Epithelial cell of esophagus (primary cell): ENCODE measurements at regions not wholly inside any gene's neighbourhood (a gene's known extent, or its start where the extent isn't known, plus 50 kb on each side); places are given as distances from the start of the nearest gene placed in this dataset.
A peak's percentile ranks its signal among the peaks of the same experiment; 100 is the strongest.

Source experiments
- DNase-seq: peaks from one replicate; pipeline ENCODE4 v3.0.0; 2010; ENCODE audit warnings: low read depth
- H3K4me3 ChIP-seq: 2 replicates; pipeline ENCODE4 v1.5.1; 2011; ENCODE audit warnings: mild to moderate bottlenecking, low read length, control low read depth
- TF ChIP-seq, protein P1 (sequence below): IDR thresholded peaks from 2 replicates; pipeline ENCODE4 v1.5.1; 2011; ENCODE audit warnings: low read depth, mild to moderate bottlenecking, low read length, control low read depth, inconsistent platforms; ENCODE audit not compliant: insufficient read depth; ENCODE audit errors: missing control alignments

- TF ChIP-seq, protein P1, sequence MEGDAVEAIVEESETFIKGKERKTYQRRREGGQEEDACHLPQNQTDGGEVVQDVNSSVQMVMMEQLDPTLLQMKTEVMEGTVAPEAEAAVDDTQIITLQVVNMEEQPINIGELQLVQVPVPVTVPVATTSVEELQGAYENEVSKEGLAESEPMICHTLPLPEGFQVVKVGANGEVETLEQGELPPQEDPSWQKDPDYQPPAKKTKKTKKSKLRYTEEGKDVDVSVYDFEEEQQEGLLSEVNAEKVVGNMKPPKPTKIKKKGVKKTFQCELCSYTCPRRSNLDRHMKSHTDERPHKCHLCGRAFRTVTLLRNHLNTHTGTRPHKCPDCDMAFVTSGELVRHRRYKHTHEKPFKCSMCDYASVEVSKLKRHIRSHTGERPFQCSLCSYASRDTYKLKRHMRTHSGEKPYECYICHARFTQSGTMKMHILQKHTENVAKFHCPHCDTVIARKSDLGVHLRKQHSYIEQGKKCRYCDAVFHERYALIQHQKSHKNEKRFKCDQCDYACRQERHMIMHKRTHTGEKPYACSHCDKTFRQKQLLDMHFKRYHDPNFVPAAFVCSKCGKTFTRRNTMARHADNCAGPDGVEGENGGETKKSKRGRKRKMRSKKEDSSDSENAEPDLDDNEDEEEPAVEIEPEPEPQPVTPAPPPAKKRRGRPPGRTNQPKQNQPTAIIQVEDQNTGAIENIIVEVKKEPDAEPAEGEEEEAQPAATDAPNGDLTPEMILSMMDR = no peak
- H3K4me3 ChIP-seq = no peak overlapping the region
Observed at GRCh38 chr6:120564779-120565178, 769.5 kb downstream of the TBC1D32 start.

GRCh38 chr6:120558294-120558693 lies 776.0 kb downstream of the TBC1D32 start:
- TF ChIP-seq, protein P1 = no peak
- no peak overlapping the region for H3K4me3 ChIP-seq

More at GRCh38 chr6:120564779-120565178, 769.5 kb downstream of the TBC1D32 start:
- DNase-seq = no peak

DNA sequence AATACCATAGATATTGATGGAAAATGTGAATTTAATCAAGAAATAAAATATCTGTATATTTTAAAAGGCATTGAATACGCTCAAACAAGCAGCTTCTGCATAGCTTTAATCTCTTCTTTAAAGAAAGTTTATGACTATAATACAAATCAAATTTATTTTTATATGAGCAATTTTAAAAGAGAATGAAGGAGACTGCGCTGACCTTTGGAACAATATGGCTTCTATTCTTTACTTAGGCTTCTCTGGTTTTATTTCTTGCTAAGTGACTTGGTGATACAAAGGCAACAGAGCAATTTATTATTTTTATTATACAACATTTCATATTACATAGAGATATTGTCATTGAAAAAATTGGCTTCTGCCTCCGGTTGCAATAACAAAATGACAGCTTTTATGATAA lies 776.7 kb downstream of the TBC1D32 start:
- no peak for DNase-seq
- TF ChIP-seq, protein P1 = no peak
- no peak overlapping the region for H3K4me3 ChIP-seq

More at GRCh38 chr6:120558294-120558693, 776.0 kb downstream of the TBC1D32 start:
- no peak for DNase-seq

- peak; percentile 44 for DNase-seq
- TF ChIP-seq, protein P1 = no peak
- no peak overlapping the region for H3K4me3 ChIP-seq
Observed at GRCh38 chr6:120556491-120556890, 777.8 kb downstream of the TBC1D32 start.

GRCh38 chr6:120553353-120553752 lies 780.9 kb downstream of the TBC1D32 start:
- TF ChIP-seq, protein P1 = no peak
- no peak for DNase-seq
- no peak overlapping the region for H3K4me3 ChIP-seq

DNA sequence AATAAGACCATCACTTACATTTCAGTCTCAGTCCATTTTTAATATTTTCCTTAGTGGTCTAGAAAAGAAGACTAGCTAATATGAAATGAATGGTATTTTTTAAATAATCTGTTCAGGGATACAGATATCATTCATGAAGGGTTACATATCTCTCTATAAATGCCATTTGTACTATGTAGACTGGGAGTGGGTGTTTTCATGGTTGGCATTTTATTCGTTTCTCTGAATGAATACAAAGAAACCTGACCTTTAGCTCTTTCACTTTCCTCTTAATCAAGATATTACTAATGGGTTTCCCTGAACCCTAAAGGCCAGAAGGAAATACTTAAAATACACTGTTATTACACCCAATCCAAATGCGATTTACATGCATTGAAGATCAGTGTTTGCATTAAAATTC lies 788.9 kb downstream of the TBC1D32 start:
- DNase-seq = no peak
- TF ChIP-seq, protein P1 = no peak
- H3K4me3 ChIP-seq = no peak overlapping the region

DNA sequence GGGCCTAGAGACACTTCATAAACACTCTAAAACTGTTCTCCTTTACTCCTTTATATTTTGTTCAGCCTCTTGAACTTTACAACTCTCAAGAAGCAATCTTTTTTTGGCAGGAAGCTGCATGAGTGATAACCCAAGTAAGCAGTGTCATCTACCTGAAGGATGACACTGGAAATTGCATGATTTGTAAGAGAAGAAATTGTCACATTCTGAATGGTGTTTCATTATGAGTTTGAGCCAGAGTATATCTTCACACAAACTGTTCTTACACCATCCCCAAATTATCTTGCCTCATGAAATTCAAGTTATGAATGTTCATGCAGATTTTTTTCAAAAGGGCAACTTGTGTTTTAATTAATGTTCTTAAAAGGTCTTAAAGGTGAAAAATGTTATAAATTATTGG lies 799.3 kb downstream of the TBC1D32 start:
- DNase-seq = no peak
- H3K4me3 ChIP-seq = no peak overlapping the region
- TF ChIP-seq, protein P1 = no peak
